Endothelial cell of umbilical vein (primary cell): ENCODE measurements at regions not wholly inside any gene's neighbourhood (a gene's known extent, or its start where the extent isn't known, plus 50 kb on each side); places are given as distances from the start of the nearest gene placed in this dataset.

ENCODE experiments used
- EZH2 ChIP-seq: IDR thresholded peaks from 2 replicates; pipeline ENCODE4 v1.6.1; 2012; ENCODE audit warnings: borderline replicate concordance, low read depth, mild to moderate bottlenecking, moderate library complexity, low read length, inconsistent platforms; ENCODE audit not compliant: severe bottlenecking
- FOS ChIP-seq: IDR thresholded peaks from 2 replicates; pipeline ENCODE4 v1.6.1; 2011; ENCODE audit warnings: mild to moderate bottlenecking, low read length, moderate library complexity, borderline replicate concordance; ENCODE audit not compliant: insufficient read depth
- MYC ChIP-seq: IDR thresholded peaks from one replicate; pipeline ENCODE4 v1.6.1; 2011; ENCODE audit warnings: mild to moderate bottlenecking, low read depth, low read length
- POLR2A ChIP-seq: IDR thresholded peaks from 2 replicates; pipeline ENCODE4 v1.6.1; 2012; ENCODE audit warnings: low read depth, mild to moderate bottlenecking, control low read depth, low read length
- POLR2AphosphoS5 ChIP-seq: IDR thresholded peaks from 2 replicates; pipeline ENCODE4 v1.6.1; 2012; ENCODE audit warnings: low read depth, mild to moderate bottlenecking, control low read depth, low read length, moderate library complexity; ENCODE audit not compliant: insufficient read depth
- TF ChIP-seq, protein P1 (sequence below), 2 donors: IDR thresholded peaks; 1 replicate in 1 of 2; 2 replicates in 1 of 2; pipeline ENCODE4 v1.5.1; 2011; ENCODE audit warnings: low read length in 2 of 2, mild to moderate bottlenecking in 2 of 2, moderate library complexity in 2 of 2, control low read depth in 1 of 2, inconsistent platforms in 1 of 2, low read depth in 1 of 2; ENCODE audit not compliant: insufficient read depth in 1 of 2; ENCODE audit errors: extremely low read depth in 1 of 2

DNA sequence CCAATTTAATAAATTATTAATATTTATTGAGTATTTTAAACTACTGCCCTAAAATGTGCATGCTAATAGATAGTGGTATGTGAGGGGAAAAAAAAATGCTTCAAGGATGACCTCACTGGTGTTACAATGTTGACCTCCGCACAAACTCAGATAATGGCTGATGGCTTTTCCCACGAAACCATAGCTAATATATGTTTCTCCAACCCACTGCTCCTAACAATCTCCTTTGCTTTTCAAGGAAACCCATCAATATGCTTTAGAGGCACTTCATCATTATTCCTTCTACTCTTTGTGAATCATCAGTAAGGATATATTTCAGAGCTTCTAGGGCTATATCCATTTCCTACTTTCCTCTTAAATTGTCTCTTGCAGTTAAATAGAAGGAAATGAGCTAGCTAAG is 1752.0 kb upstream of the TENM3 start:
- TF ChIP-seq POLR2A = no peak
- TF ChIP-seq, protein P1, sequence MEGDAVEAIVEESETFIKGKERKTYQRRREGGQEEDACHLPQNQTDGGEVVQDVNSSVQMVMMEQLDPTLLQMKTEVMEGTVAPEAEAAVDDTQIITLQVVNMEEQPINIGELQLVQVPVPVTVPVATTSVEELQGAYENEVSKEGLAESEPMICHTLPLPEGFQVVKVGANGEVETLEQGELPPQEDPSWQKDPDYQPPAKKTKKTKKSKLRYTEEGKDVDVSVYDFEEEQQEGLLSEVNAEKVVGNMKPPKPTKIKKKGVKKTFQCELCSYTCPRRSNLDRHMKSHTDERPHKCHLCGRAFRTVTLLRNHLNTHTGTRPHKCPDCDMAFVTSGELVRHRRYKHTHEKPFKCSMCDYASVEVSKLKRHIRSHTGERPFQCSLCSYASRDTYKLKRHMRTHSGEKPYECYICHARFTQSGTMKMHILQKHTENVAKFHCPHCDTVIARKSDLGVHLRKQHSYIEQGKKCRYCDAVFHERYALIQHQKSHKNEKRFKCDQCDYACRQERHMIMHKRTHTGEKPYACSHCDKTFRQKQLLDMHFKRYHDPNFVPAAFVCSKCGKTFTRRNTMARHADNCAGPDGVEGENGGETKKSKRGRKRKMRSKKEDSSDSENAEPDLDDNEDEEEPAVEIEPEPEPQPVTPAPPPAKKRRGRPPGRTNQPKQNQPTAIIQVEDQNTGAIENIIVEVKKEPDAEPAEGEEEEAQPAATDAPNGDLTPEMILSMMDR (IDR thresholded peaks at IDR 0.05; ENCODE audit: extremely low read depth in 1 of 2, insufficient read depth in 1 of 2, low read depth in 1 of 2, low read length in 2 of 2) = no peak
- no peak for TF ChIP-seq POLR2AphosphoS5
- no peak for TF ChIP-seq MYC
- TF ChIP-seq EZH2 = no peak
- TF ChIP-seq FOS = no peak
